Kidney (tissue), 13 donors: ENCODE measurements at regions not wholly inside any gene's neighbourhood (a gene's known extent, or its start where the extent isn't known, plus 50 kb on each side); places are given as distances from the start of the nearest gene placed in this dataset.

Experiments used
- DNase-seq, 5 donors: peaks; one replicate each; pipeline ENCODE4 v3.0.0-alpha.2; 2013 to 2020
- FAIRE-seq: peaks from 2 replicates; lab custom pipeline; 2012; peaks lifted over from hg19 to GRCh38; lab: Jason Lieb, UNC
- H3K27ac ChIP-seq, 2 donors: one replicate each; pipeline ENCODE4 v1.7.0; 2013; ENCODE audit warnings: low read depth in 2 of 2, low read length in 2 of 2, inconsistent platforms in 1 of 2
- H3K27me3 ChIP-seq: one replicate; pipeline ENCODE4 v1.7.1; 2013; ENCODE audit warnings: low read length, inconsistent platforms; ENCODE audit not compliant: control insufficient read depth, insufficient read depth
- H3K36me3 ChIP-seq, 3 donors: one replicate each; pipeline versions ENCODE4 v1.7.0 to v1.7.1; 2013; ENCODE audit warnings: low read length in 3 of 3, control low read depth in 1 of 3, inconsistent platforms in 1 of 3; ENCODE audit not compliant: insufficient read depth in 3 of 3, control insufficient read depth in 2 of 3
- H3K4me1 ChIP-seq, 3 donors: one replicate each; pipeline versions ENCODE4 v1.7.0 to v1.7.1; 2013; ENCODE audit warnings: low read length in 3 of 3, inconsistent platforms in 1 of 3, low read depth in 1 of 3; ENCODE audit not compliant: control insufficient read depth in 2 of 3, insufficient read depth in 2 of 3
- H3K4me3 ChIP-seq, 3 donors: one replicate each; pipeline versions ENCODE4 v1.7.0 to v1.8.1; 2013; ENCODE audit warnings: low read length in 3 of 3, control low read depth in 1 of 3, inconsistent platforms in 1 of 3
- H3K9ac ChIP-seq, 3 donors: one replicate each; pipeline versions ENCODE4 v1.7.0 to v1.7.1; 2013; ENCODE audit warnings: low read length in 3 of 3, control low read depth in 1 of 3, inconsistent platforms in 1 of 3
- H3K9me3 ChIP-seq, 3 donors: one replicate each; pipeline versions ENCODE4 v1.7.0 to v1.7.1; 2013; ENCODE audit warnings: low read length in 3 of 3, control low read depth in 1 of 3, inconsistent platforms in 1 of 3; ENCODE audit not compliant: control insufficient read depth in 2 of 3, insufficient read depth in 1 of 3
- CTCF ChIP-seq: IDR thresholded peaks from 3 replicates; pipeline ENCODE4 v1.5.1; 2012; ENCODE audit warnings: mild to moderate bottlenecking, moderate library complexity, borderline replicate concordance; ENCODE audit not compliant: insufficient read depth; ENCODE audit errors: extremely low read depth
- intact Hi-C: fragments of 100-400 bp; cut with DNase I; formaldehyde crosslinking; loops from one replicate; pipeline ENCODE4 v1.11.1; 2022
- donor health status: control.
- donor health status: control.
- donor health status: control.
- donor health status: control.
- donor health status: control.
- donor health status: DM: yes; HTN: yes; CAD: no.
- donor health status: Normal renal cell carcinoma (clear cell type).

DNA sequence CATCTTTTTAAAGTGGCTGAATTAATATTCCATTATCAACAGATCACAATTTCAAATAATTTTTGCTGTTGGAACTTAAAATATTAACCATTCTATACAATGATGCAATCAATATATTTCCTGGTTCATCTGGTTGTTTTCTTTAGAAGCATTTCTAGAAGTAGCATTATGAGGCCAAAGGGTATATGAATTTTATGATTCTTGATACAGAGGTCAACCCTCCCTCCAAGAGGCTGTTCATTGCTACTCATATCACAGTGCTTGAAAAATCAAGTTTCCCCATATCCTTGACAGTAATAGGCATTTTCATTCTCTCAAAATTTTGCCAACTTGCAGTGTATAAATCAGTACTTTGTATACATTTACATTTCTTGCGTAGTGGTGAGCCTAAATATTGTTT lies 312.6 kb downstream of the BMPER start:
- no peak overlapping the region for H3K27ac ChIP-seq
- H3K4me3 ChIP-seq: no peak overlapping the region
- no peaks in the 10 kb centered on the region for H3K27me3 ChIP-seq
- no peaks in the 10 kb centered on the region for H3K4me1 ChIP-seq
- TF ChIP-seq CTCF: no peak
- intact Hi-C loops: no loop called here
- no peak overlapping the region for H3K9ac ChIP-seq
- no peaks in the 10 kb centered on the region for H3K9me3 ChIP-seq
- no peak for DNase-seq
- FAIRE-seq: no peak
- H3K36me3 ChIP-seq: no peaks in the 10 kb centered on the region

- DNase-seq (no peak), FAIRE-seq (no peak)
- Histone ChIP-seq H3K9me3 (no peaks in the 10 kb centered on the region), H3K36me3 (no peaks in the 10 kb centered on the region), H3K4me1 (no peaks in the 10 kb centered on the region), H3K27ac (no peak overlapping the region), H3K27me3 (no peaks in the 10 kb centered on the region), H3K4me3 (no peak overlapping the region), H3K9ac (no peak overlapping the region)
- TF ChIP-seq CTCF: no peak
- intact Hi-C loops: no loop called here
Measured at GRCh38 chr7:34219153-34219718, 313.9 kb downstream of the BMPER start.

DNA sequence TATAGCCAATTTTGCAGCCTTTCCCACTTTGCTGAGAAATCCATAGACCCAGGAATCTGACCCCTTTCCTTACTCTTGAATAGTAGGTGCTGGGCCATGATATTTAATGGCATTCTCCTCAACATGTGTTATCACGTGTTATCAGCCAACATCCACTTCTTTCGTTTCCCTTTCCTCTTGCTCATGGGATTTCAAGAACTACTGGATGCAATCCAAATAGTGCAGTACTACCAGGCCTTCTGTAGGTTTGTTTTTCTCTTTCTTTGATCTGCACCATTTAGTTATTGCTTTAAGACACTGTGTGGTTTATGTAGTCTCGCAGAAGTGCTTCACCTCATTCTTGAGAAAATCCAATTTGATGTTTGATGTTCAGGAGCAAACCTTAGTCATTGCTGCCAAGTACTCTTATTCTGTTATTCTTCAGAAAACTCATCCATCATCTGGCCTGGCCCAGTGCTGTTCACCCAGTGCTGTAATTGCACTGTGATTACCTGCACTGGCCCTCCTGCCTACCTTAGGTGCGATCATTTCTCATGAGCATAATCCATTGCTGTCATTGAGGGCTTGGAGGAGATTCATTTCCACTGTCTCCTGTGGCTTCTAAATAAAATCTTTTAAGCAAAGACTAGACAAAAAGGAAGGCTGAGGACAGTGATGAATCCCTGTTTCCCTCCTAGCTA lies 315.3 kb downstream of the BMPER start:
- Histone ChIP-seq H3K9me3 (no peaks in the 10 kb centered on the region), H3K4me1 (no peaks in the 10 kb centered on the region), H3K4me3 (no peak overlapping the region), H3K27ac (no peak overlapping the region), H3K27me3 (no peaks in the 10 kb centered on the region), H3K36me3 (no peaks in the 10 kb centered on the region), H3K9ac (no peak overlapping the region)
- no peak for TF ChIP-seq CTCF
- FAIRE-seq (no peak), DNase-seq (no peak)
- intact Hi-C loops: no loop called here
